DOHH2 (cell line): ENCODE measurements at regions not wholly inside any gene's neighbourhood (a gene's known extent, or its start where the extent isn't known, plus 50 kb on each side); places are given as distances from the start of the nearest gene placed in this dataset.
"Not testable (repeated sequence)": the region's sequence is repeated elsewhere in the genome, so short reads cannot be mapped to it uniquely, and the experiment has no call there.

Experiments used
- H3F3A ChIP-seq: fragments of 200-600 bp; sonication (generic), shearing (Covaris generic); 2 replicates; pipeline ENCODE4 v1.6.0; 2016; ENCODE audit warnings: antibody characterized with exemption, mild to moderate bottlenecking; ENCODE audit not compliant: control insufficient read depth, insufficient read depth
- H3K27ac ChIP-seq: fragments of 200-600 bp; sonication (generic); 2 replicates; pipeline ENCODE4 v1.5.1; 2014; ENCODE audit warnings: low read depth, mild to moderate bottlenecking, low read length, moderate library complexity
- H3K27me3 ChIP-seq: fragments of 200-600 bp; sonication (generic); 2 replicates; pipeline ENCODE4 v1.6.1; 2014; ENCODE audit warnings: mild to moderate bottlenecking, low read length, mixed read lengths; ENCODE audit not compliant: control insufficient read depth
- H3K36me3 ChIP-seq: fragments of 200-600 bp; sonication (generic); 2 replicates; pipeline ENCODE4 v1.6.1; 2014; ENCODE audit warnings: mild to moderate bottlenecking, low read length, moderate library complexity, mixed read lengths; ENCODE audit not compliant: control insufficient read depth
- H3K4me1 ChIP-seq: fragments of 200-600 bp; sonication (generic); 2 replicates; pipeline ENCODE4 v1.6.1; 2014; ENCODE audit warnings: mild to moderate bottlenecking, low read length, mixed read lengths; ENCODE audit not compliant: control insufficient read depth
- H3K4me2 ChIP-seq: fragments of 200-600 bp; sonication (generic); 2 replicates; pipeline ENCODE4 v1.6.0; 2014; ENCODE audit warnings: mild to moderate bottlenecking, low read length, moderate library complexity
- H3K4me3 ChIP-seq: fragments of 200-600 bp; sonication (generic); 2 replicates; pipeline ENCODE4 v1.5.1; 2014; ENCODE audit warnings: mild to moderate bottlenecking, low read length, mixed read lengths
- H3K79me2 ChIP-seq: fragments of 200-600 bp; sonication (generic); 2 replicates; pipeline ENCODE4 v1.6.1; 2014; ENCODE audit warnings: mild to moderate bottlenecking, low read length, mixed read lengths; ENCODE audit not compliant: control insufficient read depth
- H3K9me2 ChIP-seq: fragments of 200-600 bp; sonication (generic); replicated peaks from 2 replicates; pipeline ENCODE4 v1.6.1; 2014; ENCODE audit warnings: mild to moderate bottlenecking, low read length, mixed read lengths; ENCODE audit not compliant: control insufficient read depth
- H3K9me3 ChIP-seq: fragments of 200-600 bp; sonication (generic); 2 replicates; pipeline ENCODE4 v1.6.1; 2014; ENCODE audit warnings: antibody characterized with exemption, low read length, mixed read lengths; ENCODE audit not compliant: control insufficient read depth, insufficient read depth
- H4K20me1 ChIP-seq: fragments of 200-600 bp; sonication (generic); 2 replicates; pipeline ENCODE4 v1.6.0; 2014; ENCODE audit warnings: low read depth, mild to moderate bottlenecking, antibody characterized with exemption, low read length, moderate library complexity; ENCODE audit not compliant: control insufficient read depth, insufficient read depth

- H3F3A ChIP-seq, H3K4me3 ChIP-seq, H3K4me2 ChIP-seq, H4K20me1 ChIP-seq, H3K27me3 ChIP-seq, H3K9me3 ChIP-seq, H3K36me3 ChIP-seq, H3K79me2 ChIP-seq, H3K9me2 ChIP-seq, H3K27ac ChIP-seq, H3K4me1 ChIP-seq: not testable (repeated sequence)
Observed at GRCh38 chr2:87418823-87419822, 328.8 kb upstream of the PLGLB2 start.

DNA sequence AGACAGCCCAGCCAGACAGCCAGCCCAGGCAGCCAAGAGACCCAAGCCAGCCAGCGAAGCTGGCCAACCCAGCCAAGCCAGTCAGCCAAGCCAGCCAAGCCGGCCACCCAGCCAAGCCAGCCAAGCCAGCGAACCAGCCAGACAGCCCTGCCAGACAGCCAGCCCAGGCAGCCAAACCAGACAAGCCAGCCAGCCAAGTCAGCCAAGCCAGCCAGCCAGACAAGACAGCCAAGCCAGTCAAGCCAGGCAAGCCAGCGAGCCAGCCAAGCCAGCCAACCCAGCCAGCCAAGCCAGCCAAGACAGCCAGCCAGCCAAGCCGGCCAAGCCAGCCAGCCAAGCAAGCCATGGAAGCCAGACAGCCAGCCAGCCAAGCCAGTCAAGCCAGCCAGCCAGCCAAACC lies 327.9 kb upstream of the PLGLB2 start:
- H3F3A ChIP-seq, H3K4me2 ChIP-seq, H4K20me1 ChIP-seq, H3K4me3 ChIP-seq, H3K79me2 ChIP-seq, H3K4me1 ChIP-seq, H3K9me2 ChIP-seq, H3K36me3 ChIP-seq, H3K27me3 ChIP-seq, H3K9me3 ChIP-seq, H3K27ac ChIP-seq: not testable (repeated sequence)

GRCh38 chr2:87420954-87421353 lies 326.9 kb upstream of the PLGLB2 start:
- not testable (repeated sequence) for H3K36me3 ChIP-seq, H3F3A ChIP-seq, H3K4me2 ChIP-seq

GRCh38 chr2:87423796-87424762 lies 323.8 kb upstream of the PLGLB2 start:
- H3K4me3 ChIP-seq, H3K79me2 ChIP-seq, H4K20me1 ChIP-seq, H3K9me2 ChIP-seq, H3K27ac ChIP-seq, H3K36me3 ChIP-seq, H3F3A ChIP-seq, H3K4me2 ChIP-seq, H3K27me3 ChIP-seq, H3K4me1 ChIP-seq, H3K9me3 ChIP-seq: not testable (repeated sequence)

More at GRCh38 chr2:87420954-87421353, 326.9 kb upstream of the PLGLB2 start:
- H3K9me2 ChIP-seq, H3K27ac ChIP-seq, H3K79me2 ChIP-seq, H4K20me1 ChIP-seq, H3K4me1 ChIP-seq, H3K27me3 ChIP-seq, H3K9me3 ChIP-seq, H3K4me3 ChIP-seq: not testable (repeated sequence)

GRCh38 chr2:87424763-87425154 lies 323.1 kb upstream of the PLGLB2 start:
- not testable (repeated sequence) for H4K20me1 ChIP-seq, H3F3A ChIP-seq, H3K9me3 ChIP-seq, H3K27ac ChIP-seq, H3K36me3 ChIP-seq, H3K9me2 ChIP-seq, H3K4me1 ChIP-seq, H3K27me3 ChIP-seq, H3K79me2 ChIP-seq, H3K4me3 ChIP-seq, H3K4me2 ChIP-seq

DNA sequence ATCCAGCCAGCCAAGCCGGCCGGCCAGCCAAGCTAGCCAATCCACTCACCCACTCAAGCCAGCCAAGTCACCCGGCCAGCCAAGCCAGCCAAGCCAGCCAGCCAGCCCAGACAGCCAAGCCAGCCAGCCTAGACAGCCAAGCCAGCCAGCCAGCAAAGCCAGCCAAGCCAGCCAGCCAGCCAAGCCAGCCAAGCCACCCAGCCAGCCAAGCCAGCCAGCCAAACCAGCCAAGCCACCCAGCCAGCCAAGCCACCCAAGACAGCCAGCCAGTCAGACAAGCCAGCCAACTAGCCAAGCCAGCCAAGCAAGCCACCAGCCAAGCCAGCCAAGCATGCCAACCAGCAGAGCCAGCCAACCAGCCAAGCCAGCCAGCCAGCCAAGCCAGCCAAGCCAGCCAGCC lies 322.7 kb upstream of the PLGLB2 start:
- not testable (repeated sequence) for H3K27me3 ChIP-seq, H3K4me3 ChIP-seq, H3K4me2 ChIP-seq, H3K79me2 ChIP-seq, H3K36me3 ChIP-seq, H3K27ac ChIP-seq, H4K20me1 ChIP-seq, H3K9me3 ChIP-seq, H3K9me2 ChIP-seq, H3K4me1 ChIP-seq, H3F3A ChIP-seq

GRCh38 chr2:87425717-87426116 lies 322.2 kb upstream of the PLGLB2 start:
- H3K9me3 ChIP-seq, H3K4me3 ChIP-seq, H3K27me3 ChIP-seq, H3K9me2 ChIP-seq, H3K36me3 ChIP-seq, H3K4me1 ChIP-seq, H3K79me2 ChIP-seq, H3K27ac ChIP-seq, H4K20me1 ChIP-seq, H3K4me2 ChIP-seq, H3F3A ChIP-seq: not testable (repeated sequence)
